ENCODE measurements at regions not wholly inside any gene's neighbourhood (a gene's known extent, or its start where the extent isn't known, plus 50 kb on each side); places are given as distances from the start of the nearest gene placed in this dataset.
"Not testable (repeated sequence)": the region's sequence is repeated elsewhere in the genome, so short reads cannot be mapped to it uniquely, and the experiment has no call there.

- no peak for DNase-seq (ENCODE audit: low read depth)
Measured at GRCh38 chr6:106849676-106850332, 124.7 kb downstream of the CD24 start.

GRCh38 chr6:106849120-106849519 is 125.4 kb downstream of the CD24 start:
- DNase-seq (ENCODE audit: low read depth) = no peak

- no peak for DNase-seq (ENCODE audit: low read depth)
Measured at GRCh38 chr6:106847116-106847515, 127.4 kb downstream of the CD24 start.

GRCh38 chr6:106844930-106845329 is 129.6 kb downstream of the CD24 start:
- no peak for DNase-seq (ENCODE audit: low read depth)

GRCh38 chr6:106832766-106833510 is 141.6 kb downstream of the CD24 start:
- DNase-seq (ENCODE audit: low read depth) = peak; percentile 56

GRCh38 chr6:106830930-106831329 is 143.6 kb downstream of the CD24 start:
- DNase-seq (ENCODE audit: low read depth) = no peak

GRCh38 chr6:106829451-106829850 is 145.1 kb downstream of the CD24 start:
- DNase-seq (ENCODE audit: low read depth) = no peak

GRCh38 chr6:106827081-106827480 is 147.4 kb downstream of the CD24 start:
- DNase-seq (ENCODE audit: low read depth) = no peak

- DNase-seq (ENCODE audit: low read depth) = peak; percentile 95
Measured at GRCh38 chr6:106825156-106825555, 149.4 kb downstream of the CD24 start.

- peak; percentile 31 for DNase-seq (ENCODE audit: low read depth)
Measured at GRCh38 chr6:106823732-106824351, 150.7 kb downstream of the CD24 start.

GRCh38 chr6:106823058-106823457 is 151.5 kb downstream of the CD24 start:
- no peak for DNase-seq (ENCODE audit: low read depth)

GRCh38 chr6:106820412-106820852 is 154.1 kb downstream of the CD24 start:
- peak; percentile 96 for DNase-seq (ENCODE audit: low read depth)

GRCh38 chr6:106811088-106811686 is 163.3 kb downstream of the CD24 start:
- no peak for DNase-seq (ENCODE audit: low read depth)

- no peak for DNase-seq (ENCODE audit: low read depth)
Measured at GRCh38 chr6:106808758-106809157, 165.8 kb downstream of the CD24 start.

GRCh38 chr6:106807947-106808611 is 166.4 kb downstream of the CD24 start:
- no peak for DNase-seq (ENCODE audit: low read depth)

- DNase-seq (ENCODE audit: low read depth) = not testable (repeated sequence)
Measured at GRCh38 chr6:106806253-106806652, 168.3 kb downstream of the CD24 start.

- DNase-seq (ENCODE audit: low read depth) = no peak
Measured at GRCh38 chr6:106805771-106806170, 168.8 kb downstream of the CD24 start.

- peak; percentile 82 for DNase-seq (ENCODE audit: low read depth)
Measured at GRCh38 chr6:106804346-106805335, 169.9 kb downstream of the CD24 start.

- DNase-seq (ENCODE audit: low read depth) = no peak
Measured at GRCh38 chr6:106803188-106803587, 171.3 kb downstream of the CD24 start.

- DNase-seq (ENCODE audit: low read depth) = no peak
Measured at GRCh38 chr6:106802139-106802538, 172.4 kb downstream of the CD24 start.

GRCh38 chr6:106801256-106801655 is 171.9 kb downstream of the QRSL1 start:
- DNase-seq (ENCODE audit: low read depth) = no peak
